ENCODE measurements at regions not wholly inside any gene's neighbourhood (a gene's known extent, or its start where the extent isn't known, plus 50 kb on each side); places are given as distances from the start of the nearest gene placed in this dataset.
"Not testable (repeated sequence)": the region's sequence is repeated elsewhere in the genome, so short reads cannot be mapped to it uniquely, and the experiment has no call there.

DNA sequence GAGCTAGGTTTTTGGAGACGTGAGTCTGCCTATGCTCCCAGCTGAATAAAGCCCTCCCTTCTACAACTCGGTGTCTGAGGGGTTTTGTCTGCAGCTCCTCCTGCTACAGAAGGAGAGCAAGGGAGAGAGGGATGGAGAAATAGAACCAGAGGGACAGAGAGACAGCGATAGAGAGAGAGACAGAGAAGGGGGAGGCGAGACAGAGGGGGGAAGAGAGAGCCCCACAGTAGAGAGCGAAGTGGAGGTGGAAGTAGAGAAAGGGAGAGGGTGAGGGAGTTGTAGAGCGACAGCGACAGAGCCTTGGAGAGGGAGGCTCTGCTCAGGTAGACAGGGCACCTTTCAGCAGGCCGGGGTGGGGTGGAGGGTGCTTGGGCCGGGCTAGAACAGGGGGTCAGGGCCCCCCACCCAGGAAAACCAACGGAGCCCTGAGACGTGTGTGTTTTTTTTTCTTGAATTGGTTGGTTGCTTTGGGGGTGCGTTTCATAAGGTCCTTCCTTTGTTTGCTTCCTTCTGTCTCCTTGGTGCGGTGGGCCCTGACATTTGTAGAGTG, 442.4 kb upstream of the DEFB115 start:
- not testable (repeated sequence) for TF ChIP-seq ZNF274 (IDR thresholded peaks at IDR 0.05; ENCODE audit: low read depth, low read length); YY1 (IDR thresholded peaks at IDR 0.05; ENCODE audit: insufficient read depth, insufficient read length)
